T-cell (primary cell): ENCODE measurements at regions not wholly inside any gene's neighbourhood (a gene's known extent, or its start where the extent isn't known, plus 50 kb on each side); places are given as distances from the start of the nearest gene placed in this dataset.

Experiments used
- ATAC-seq, 4 experiments: fragments of 200-7000 bp in 3 of 4; fragments of 150-1000 bp in 1 of 4; cut with Tn5 transposase; replicated peaks in 1 of 4; 1 replicate in 3 of 4; 2 replicates in 1 of 4; pipeline ENCODE4 v1.10.0; 2021; ENCODE audit warnings: moderate library complexity in 3 of 4, mild to moderate bottlenecking in 2 of 4, moderate number of reproducible peaks in 1 of 4
- CTCF ChIA-PET, 2 donors: fragments of 300-600 bp; sonication (Branson Sonifier 250); formaldehyde crosslinking; loops; one replicate each; lab custom pipeline; 2022; ENCODE audit warnings: antibody characterized with exemption in 2 of 2; lab: Charles Lee
- POLR2A ChIA-PET, 2 donors: fragments of 300-600 bp; sonication (Branson Sonifier 250); formaldehyde crosslinking; loops; one replicate each; lab custom pipeline; 2022; ENCODE audit warnings: antibody characterized with exemption in 2 of 2; lab: Charles Lee
- DNase-seq, 35 experiments: peaks; one replicate each; pipeline versions ENCODE4 v3.0.0 to v3.0.0-alpha.2; 2013 to 2023
- H3K27ac ChIP-seq: one replicate; pipeline ENCODE4 v1.5.1; 2013; ENCODE audit warnings: low read length
- H3K27me3 ChIP-seq, 2 experiments: replicated peaks in 1 of 2; 1 replicate in 1 of 2; 2 replicates in 1 of 2; pipeline versions ENCODE4 v1.6.1 to v1.7.0; 2013; ENCODE audit warnings: low read length in 1 of 2, mixed read lengths in 1 of 2; ENCODE audit not compliant: control insufficient read depth in 2 of 2, insufficient read depth in 2 of 2; ENCODE audit errors: extremely low read depth in 1 of 2
- H3K36me3 ChIP-seq, 2 donors: 1 replicate in 1 of 2; 2 replicates in 1 of 2; pipeline versions ENCODE4 v1.6.1 to v1.7.0; 2013; ENCODE audit warnings: low read length in 1 of 2; ENCODE audit not compliant: control insufficient read depth in 2 of 2, insufficient read depth in 1 of 2; ENCODE audit errors: extremely low read depth in 1 of 2
- H3K4me1 ChIP-seq, 2 experiments: 1 replicate in 1 of 2; 2 replicates in 1 of 2; pipeline versions ENCODE4 v1.6.1 to v1.7.0; 2013; ENCODE audit warnings: low read length in 2 of 2, mixed read lengths in 1 of 2; ENCODE audit not compliant: insufficient read depth in 2 of 2, control insufficient read depth in 1 of 2; ENCODE audit errors: extremely low read depth in 1 of 2
- H3K4me3 ChIP-seq, 2 donors: 1 replicate in 1 of 2; 2 replicates in 1 of 2; pipeline versions ENCODE4 v1.5.1 to v1.7.0; 2013; ENCODE audit warnings: mild to moderate bottlenecking in 2 of 2, low read length in 1 of 2, moderate library complexity in 1 of 2; ENCODE audit not compliant: control insufficient read depth in 1 of 2; ENCODE audit errors: extremely low read depth in 1 of 2
- H3K9me3 ChIP-seq: 2 replicates; pipeline ENCODE4 v1.7.0; 2013
- H3K27ac Mint-ChIP-seq, 2 donors: one replicate each; pipeline ENCODE4 v1.8.0; 2020 to 2021; ENCODE audit warnings: mild to moderate bottlenecking in 2 of 2, mixed read lengths in 2 of 2
- H3K27me3 Mint-ChIP-seq, 2 donors: one replicate each; pipeline ENCODE4 v1.8.0; 2021 to 2022; ENCODE audit warnings: mixed read lengths in 2 of 2
- H3K36me3 Mint-ChIP-seq: one replicate; pipeline ENCODE4 v1.8.0; 2021; ENCODE audit warnings: mixed read lengths
- H3K4me1 Mint-ChIP-seq, 3 donors: one replicate each; pipeline ENCODE4 v1.8.0; 2020 to 2022; ENCODE audit warnings: mixed read lengths in 3 of 3, mild to moderate bottlenecking in 1 of 3
- H3K4me3 Mint-ChIP-seq, 3 donors: one replicate each; pipeline ENCODE4 v1.8.0; 2020 to 2022; ENCODE audit warnings: mild to moderate bottlenecking in 3 of 3, mixed read lengths in 3 of 3, moderate library complexity in 3 of 3
- H3K9me3 Mint-ChIP-seq, 3 donors: one replicate each; pipeline ENCODE4 v1.8.0; 2020 to 2022; ENCODE audit warnings: mixed read lengths in 3 of 3
- WGBS: methylation state at CpG from one replicate; pipeline ENCODE4 v1.1.5; 2013; ENCODE audit warnings: missing lambda C conversion rate; ENCODE audit not compliant: insufficient coverage; 5-methylcytosine and 5-hydroxymethylcytosine counted together

DNA sequence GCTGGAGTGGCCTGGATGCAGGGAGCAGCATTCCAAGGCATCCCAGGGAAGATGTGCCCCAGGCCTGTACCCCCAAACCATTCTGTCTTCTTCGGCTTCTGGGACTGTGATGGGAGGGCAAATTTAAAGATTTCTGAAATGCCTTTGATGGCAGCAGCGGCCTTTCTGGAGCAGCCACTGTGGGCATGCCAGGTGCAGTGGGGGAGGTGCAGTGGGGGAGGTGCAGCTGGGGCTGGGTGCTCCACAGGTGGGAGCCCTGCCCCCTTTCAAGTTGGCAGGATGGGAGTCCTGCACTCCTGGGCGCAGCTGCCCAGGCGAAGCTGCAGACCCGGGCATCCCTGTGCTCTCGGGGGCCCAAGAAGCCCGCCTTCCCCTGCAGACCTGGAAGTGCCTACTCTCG lies 293.5 kb upstream of the MOCS1 start:
- CTCF ChIA-PET, result no interaction called here
- Histone ChIP-seq H3K27me3 (peaks cover 0 to 16% of the 10 kb centered on the region in 2 experiments), H3K4me1 (no peaks in the 10 kb centered on the region), H3K4me3 (no peak overlapping the region), H3K9me3 (no peaks in the 10 kb centered on the region), H3K27ac (no peak overlapping the region), H3K36me3 (no peaks in the 10 kb centered on the region)
- Mint-ChIP-seq H3K27ac (no peak overlapping the region), H3K9me3 (peaks cover 0 to 4% (median 0%) of the 10 kb centered on the region in 3 donors), H3K27me3 (peaks cover 6 to 11% of the 10 kb centered on the region in 2 donors), H3K4me3 (no peak overlapping the region), H3K36me3 (no peaks in the 10 kb centered on the region), H3K4me1 (no peaks in the 10 kb centered on the region)
- ATAC-seq (no peak), DNase-seq (no peak)
- 56% methylated on average over 8 of the region's 8 CpGs for WGBS
- POLR2A ChIA-PET, result no interaction called here

DNA sequence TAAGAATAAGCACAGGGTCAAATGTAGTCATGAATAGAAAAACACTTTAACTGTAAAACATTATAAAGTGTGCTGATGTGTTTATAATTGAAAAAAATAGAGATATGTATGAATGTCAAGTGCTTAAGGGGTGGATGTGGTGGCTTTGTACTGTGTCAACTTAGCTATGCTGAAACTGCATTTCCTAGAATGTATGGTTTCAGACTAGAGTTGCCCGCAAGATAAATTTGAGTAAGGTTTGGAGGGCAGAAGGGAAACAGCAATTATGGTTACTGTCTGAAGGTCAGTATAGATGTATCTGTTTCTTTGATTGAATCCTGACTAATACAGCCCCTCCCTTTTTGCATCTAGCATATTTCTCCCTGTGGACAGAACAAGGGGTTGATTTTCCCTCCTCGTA lies 288.1 kb upstream of the MOCS1 start:
- H3K27ac Mint-ChIP-seq, result no peak overlapping the region
- DNase-seq (no peak), ATAC-seq (no peak)
- ChIA-PET CTCF (no interaction called here), POLR2A (no interaction called here)
- Histone ChIP-seq H3K27me3 (peaks cover 2 to 6% of the 10 kb centered on the region in 2 experiments), H3K27ac (no peak overlapping the region), H3K9me3 (no peaks in the 10 kb centered on the region), H3K4me3 (no peak overlapping the region), H3K36me3 (no peaks in the 10 kb centered on the region), H3K4me1 (no peaks in the 10 kb centered on the region)
- peaks cover 3 to 14% of the 10 kb centered on the region in 2 donors for H3K27me3 Mint-ChIP-seq
- H3K9me3 Mint-ChIP-seq, result peaks cover 0 to 4% (median 0%) of the 10 kb centered on the region in 3 donors
- no peaks in the 10 kb centered on the region for H3K4me1 Mint-ChIP-seq
- H3K4me3 Mint-ChIP-seq, result no peak overlapping the region
- WGBS, result 80% methylated on average over 1 of the region's 2 CpGs
- no peaks in the 10 kb centered on the region for H3K36me3 Mint-ChIP-seq

DNA sequence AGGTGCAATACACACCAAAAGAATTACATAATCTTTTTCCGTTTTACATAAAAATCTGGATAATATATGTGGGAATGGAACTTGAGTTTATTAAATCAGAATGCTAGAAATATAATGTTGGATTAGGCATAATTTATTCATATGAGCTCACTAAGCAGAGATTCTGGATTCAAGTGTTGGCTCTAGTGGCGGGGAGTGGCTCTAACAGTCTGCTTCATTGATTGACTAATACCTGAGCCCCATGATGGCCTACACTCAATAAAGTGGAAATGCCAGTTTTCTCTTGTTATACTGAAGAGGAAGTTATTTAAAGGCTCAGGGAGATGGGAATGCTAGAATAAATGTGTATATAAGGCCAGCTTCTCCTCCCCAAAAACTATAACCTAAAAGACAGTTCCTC lies 285.5 kb upstream of the MOCS1 start:
- DNase-seq, result no peak
- peaks cover 2 to 7% of the 10 kb centered on the region in 2 experiments for H3K27me3 ChIP-seq
- no peak overlapping the region for H3K27ac ChIP-seq
- Mint-ChIP-seq H3K4me1 (no peaks in the 10 kb centered on the region), H3K9me3 (peaks cover 0 to 4% (median 0%) of the 10 kb centered on the region in 3 donors), H3K36me3 (no peaks in the 10 kb centered on the region), H3K27ac (no peak overlapping the region), H3K27me3 (peaks cover 4 to 14% of the 10 kb centered on the region in 2 donors), H3K4me3 (no peak overlapping the region)
- ChIA-PET CTCF (no interaction called here), POLR2A (no interaction called here)
- no peaks in the 10 kb centered on the region for H3K9me3 ChIP-seq
- no peak for ATAC-seq
- whole genome bisulfite sequencing, result no CpG with 5 or more reads among the region's 2 CpGs
- no peaks in the 10 kb centered on the region for H3K4me1 ChIP-seq
- no peak overlapping the region for H3K4me3 ChIP-seq
- no peaks in the 10 kb centered on the region for H3K36me3 ChIP-seq

DNA sequence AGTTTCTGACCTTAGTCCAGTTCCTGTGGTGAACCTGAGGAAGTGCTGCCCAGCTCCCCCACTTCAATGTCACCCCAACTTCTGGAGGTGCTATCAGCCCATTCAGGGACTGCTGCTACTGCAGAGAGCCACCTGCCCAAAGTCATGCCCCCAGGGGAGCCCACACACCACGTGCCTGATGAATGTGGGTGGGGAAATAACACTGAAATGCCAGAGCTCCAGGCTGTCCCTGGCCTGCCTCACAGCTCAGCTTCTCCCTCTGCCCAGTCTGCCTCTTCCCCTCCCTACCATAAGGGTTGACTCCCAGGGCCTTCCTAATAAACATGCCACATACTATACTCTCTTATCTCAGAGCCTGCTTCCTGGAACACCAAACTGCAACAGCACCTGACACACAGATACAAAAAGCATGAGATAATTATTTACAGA lies 276.4 kb upstream of the MOCS1 start:
- Mint-ChIP-seq H3K4me3 (no peak overlapping the region), H3K27ac (no peak overlapping the region), H3K27me3 (peaks cover 15 to 31% of the 10 kb centered on the region in 2 donors), H3K36me3 (no peaks in the 10 kb centered on the region), H3K4me1 (no peaks in the 10 kb centered on the region), H3K9me3 (peaks cover 0 to 2% (median 0%) of the 10 kb centered on the region in 3 donors)
- H3K36me3 ChIP-seq, result no peaks in the 10 kb centered on the region
- no peaks in the 10 kb centered on the region for H3K9me3 ChIP-seq
- H3K4me1 ChIP-seq, result no peaks in the 10 kb centered on the region
- no peak for DNase-seq
- ChIA-PET POLR2A (no interaction called here), CTCF (no interaction called here)
- H3K27ac ChIP-seq, result no peak overlapping the region
- no peak for ATAC-seq
- H3K27me3 ChIP-seq, result peaks cover 3 to 14% of the 10 kb centered on the region in 2 experiments
- WGBS, result no CpG with 5 or more reads among the region's 1 CpG
- H3K4me3 ChIP-seq, result no peak overlapping the region

DNA sequence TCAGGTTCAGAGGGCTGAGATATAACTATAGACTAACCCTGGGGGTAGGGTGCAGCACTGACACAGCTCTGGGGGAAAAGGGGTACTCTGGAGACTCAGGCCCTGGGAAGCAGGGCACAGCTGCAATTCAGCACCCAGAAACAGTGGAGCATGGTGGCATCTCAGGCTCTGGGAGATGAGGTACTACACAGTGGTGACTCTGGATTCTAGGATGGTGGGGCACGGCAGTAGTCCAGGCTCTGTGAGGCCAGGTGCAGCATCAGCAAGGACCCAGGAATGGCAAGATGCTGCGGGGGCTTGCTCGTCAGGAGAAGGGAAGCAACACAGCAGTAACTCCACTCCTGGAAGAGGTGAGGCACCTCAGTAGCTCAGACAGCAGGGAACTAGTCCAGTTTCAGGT lies 271.5 kb upstream of the MOCS1 start:
- Histone ChIP-seq H3K9me3 (no peaks in the 10 kb centered on the region), H3K4me3 (no peak overlapping the region), H3K27ac (no peak overlapping the region), H3K4me1 (no peaks in the 10 kb centered on the region), H3K27me3 (peaks cover 3 to 17% of the 10 kb centered on the region in 2 experiments), H3K36me3 (no peaks in the 10 kb centered on the region)
- H3K36me3 Mint-ChIP-seq, result no peaks in the 10 kb centered on the region
- ChIA-PET CTCF (no interaction called here), POLR2A (no interaction called here)
- 97% methylated on average over 3 of the region's 3 CpGs for WGBS
- DNase-seq, result no peak
- ATAC-seq, result no peak
- no peaks in the 10 kb centered on the region for H3K4me1 Mint-ChIP-seq
- peaks cover 15 to 27% (median 18%) of the 10 kb centered on the region in 3 donors for H3K9me3 Mint-ChIP-seq
- H3K27me3 Mint-ChIP-seq, result peaks cover 11 to 14% of the 10 kb centered on the region in 2 donors
- H3K27ac Mint-ChIP-seq, result no peak overlapping the region
- no peak overlapping the region for H3K4me3 Mint-ChIP-seq

DNA sequence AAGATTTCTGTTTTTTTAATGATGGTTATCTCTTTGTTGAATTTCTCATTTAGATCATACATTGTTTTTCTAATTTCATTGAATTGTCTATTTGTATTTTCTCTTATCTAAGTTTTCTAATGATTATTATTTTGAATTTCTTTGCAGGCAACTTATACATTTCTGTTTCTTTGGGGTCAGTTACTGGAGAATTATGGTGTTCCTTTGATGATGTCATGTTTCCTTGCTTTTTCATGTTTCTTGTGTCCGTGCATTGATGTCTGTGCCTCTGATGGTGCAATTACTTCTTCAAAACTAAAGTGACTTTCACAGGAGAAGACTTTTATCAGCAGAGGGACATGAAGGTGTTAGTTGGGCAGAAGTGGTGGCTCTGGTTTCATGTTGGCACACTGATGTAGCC lies 270.7 kb upstream of the MOCS1 start:
- Histone ChIP-seq H3K4me3 (no peak overlapping the region), H3K9me3 (no peaks in the 10 kb centered on the region), H3K36me3 (no peaks in the 10 kb centered on the region), H3K27me3 (peaks cover 3 to 17% of the 10 kb centered on the region in 2 experiments), H3K27ac (no peak overlapping the region), H3K4me1 (no peaks in the 10 kb centered on the region)
- no peak for DNase-seq
- ChIA-PET POLR2A (no interaction called here), CTCF (no interaction called here)
- Mint-ChIP-seq H3K9me3 (peaks cover 15 to 30% (median 18%) of the 10 kb centered on the region in 3 donors), H3K36me3 (no peaks in the 10 kb centered on the region), H3K27ac (no peak overlapping the region), H3K4me3 (no peak overlapping the region), H3K4me1 (no peaks in the 10 kb centered on the region), H3K27me3 (peaks cover 11 to 14% of the 10 kb centered on the region in 2 donors)
- no CpG with 5 or more reads among the region's 1 CpG for WGBS
- ATAC-seq, result no peak

DNA sequence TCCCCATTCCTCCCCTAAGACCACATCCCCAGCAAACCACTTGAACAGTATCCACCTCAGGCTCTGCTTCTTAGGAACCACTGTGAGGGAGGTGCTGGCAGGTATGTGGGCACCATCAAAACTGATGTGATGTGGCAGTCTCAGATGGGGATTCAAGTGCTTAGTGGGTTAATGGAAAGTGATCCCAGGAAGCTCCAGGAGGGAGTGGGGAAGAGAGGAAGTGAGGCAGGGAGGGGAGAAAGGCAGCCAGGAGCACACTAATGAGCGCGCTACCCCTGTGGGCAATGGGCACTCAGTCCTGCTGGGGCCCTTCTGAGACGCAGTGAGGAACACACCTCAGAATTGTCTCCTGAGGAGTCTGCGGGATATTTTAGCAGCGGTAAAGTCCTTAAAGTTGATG lies 263.1 kb upstream of the MOCS1 start:
- Histone ChIP-seq H3K27ac (no peak overlapping the region), H3K9me3 (no peaks in the 10 kb centered on the region), H3K4me1 (no peaks in the 10 kb centered on the region), H3K4me3 (no peak overlapping the region), H3K36me3 (no peaks in the 10 kb centered on the region), H3K27me3 (peaks cover 0 to 2% of the 10 kb centered on the region in 2 experiments)
- no peaks in the 10 kb centered on the region for H3K4me1 Mint-ChIP-seq
- DNase-seq (no peak), ATAC-seq (no peak)
- 88% methylated on average over 4 of the region's 5 CpGs for WGBS
- H3K27me3 Mint-ChIP-seq, result peaks cover 2 to 6% of the 10 kb centered on the region in 2 donors
- no peak overlapping the region for H3K4me3 Mint-ChIP-seq
- no peak overlapping the region for H3K27ac Mint-ChIP-seq
- H3K36me3 Mint-ChIP-seq, result no peaks in the 10 kb centered on the region
- H3K9me3 Mint-ChIP-seq, result peaks cover 0 to 11% (median 4%) of the 10 kb centered on the region in 3 donors
- ChIA-PET POLR2A (no interaction called here), CTCF (no interaction called here)
